ENCODE measurements at regions not wholly inside any gene's neighbourhood (a gene's known extent, or its start where the extent isn't known, plus 50 kb on each side); places are given as distances from the start of the nearest gene placed in this dataset.
A peak's percentile ranks its signal among the peaks of the same experiment; 100 is the strongest.

GRCh38 chr17:77287432-77288068, 146.8 kb downstream of the SEC14L1 start (continued):
- 0 out of 2 replicates have a peak, but pooled peaks have one; percentile 35 for TF ChIP-seq ZNF414 (CRISPR knock-in tag; IDR thresholded peaks at IDR 0.05)
- TF ChIP-seq ZNF687 (CRISPR knock-in tag; IDR thresholded peaks at IDR 0.05) = peak; percentile 4; the same call in 1 of the 2 replicates
- TF ChIP-seq SIX4 (CRISPR knock-in tag; IDR thresholded peaks at IDR 0.05) = peak; percentile 95
- peak; percentile 53 for TF ChIP-seq TAF1 (CRISPR knock-in tag; IDR thresholded peaks at IDR 0.05)
- TF ChIP-seq ZBTB33 (CRISPR knock-in tag; IDR thresholded peaks at IDR 0.05) = 0 out of 2 replicates have a peak, but pooled peaks have one; percentile 9
- peak; percentile 27 for TF ChIP-seq IKZF4 (CRISPR knock-in tag; IDR thresholded peaks at IDR 0.05; ENCODE audit: borderline replicate concordance, low read depth, not compliant biosample characterization)
- no peak for TF ChIP-seq FLYWCH1 (CRISPR knock-in tag; IDR thresholded peaks at IDR 0.05)
- peak; percentile 54; the same call in 1 of the 2 replicates for TF ChIP-seq ZSCAN9 (CRISPR knock-in tag; IDR thresholded peaks at IDR 0.05; ENCODE audit: borderline replicate concordance)
- TF ChIP-seq FOSL1 (CRISPR knock-in tag; IDR thresholded peaks at IDR 0.05; ENCODE audit: borderline replicate concordance) = 0 out of 2 replicates have a peak, but pooled peaks have one; percentile 5
- TF ChIP-seq NRL (CRISPR knock-in tag; IDR thresholded peaks at IDR 0.05; ENCODE audit: borderline replicate concordance) = no peak
- peak; percentile 25; the same call in 1 of the 2 replicates for TF ChIP-seq ZNF253 (CRISPR knock-in tag; IDR thresholded peaks at IDR 0.05; ENCODE audit: borderline replicate concordance)
- TF ChIP-seq HMGA1 (CRISPR knock-in tag; conservative IDR thresholded peaks at IDR 0.05) = no peak
- 0 out of 2 replicates have a peak, but pooled peaks have one; percentile 17 for TF ChIP-seq ZMYM4 (CRISPR knock-in tag; IDR thresholded peaks at IDR 0.05)
- TF ChIP-seq ZMYM3 (CRISPR knock-in tag; IDR thresholded peaks at IDR 0.05) = peak; percentile 15; the same call in 1 of the 2 replicates
- peak; percentile 61 for TF ChIP-seq NFAT5 (CRISPR knock-in tag; IDR thresholded peaks at IDR 0.05)
- TF ChIP-seq NKX3-1 (CRISPR knock-in tag; IDR thresholded peaks at IDR 0.05) = 0 out of 2 replicates have a peak, but pooled peaks have one; percentile 28
- 0 out of 2 replicates have a peak, but pooled peaks have one; percentile 12 for TF ChIP-seq HMG20B (CRISPR knock-in tag; conservative IDR thresholded peaks at IDR 0.05)

Measured in HepG2 (cell line).